GM19238 (cell line): ENCODE measurements at regions not wholly inside any gene's neighbourhood (a gene's known extent, or its start where the extent isn't known, plus 50 kb on each side); places are given as distances from the start of the nearest gene placed in this dataset.

Experiments
- DNase-seq: peaks from one replicate; pipeline ENCODE4 v3.0.0; 2011; ENCODE audit warnings: low spot score; ENCODE audit not compliant: insufficient read length

GRCh38 chr12:107441665-107442300, 243.8 kb upstream of the PWP1 start:
- no peak for DNase-seq

GRCh38 chr12:107442326-107442987, 243.1 kb upstream of the PWP1 start:
- DNase-seq, result no peak

GRCh38 chr12:107443320-107444090, 242.1 kb upstream of the PWP1 start:
- DNase-seq, result no peak

- DNase-seq, result no peak
Observed at GRCh38 chr12:107444771-107445170, 240.8 kb upstream of the PWP1 start.

- DNase-seq, result no peak
Observed at GRCh38 chr12:107446476-107446875, 239.1 kb upstream of the PWP1 start.

- DNase-seq, result no peak
Observed at GRCh38 chr12:107447336-107447735, 238.3 kb upstream of the PWP1 start.

GRCh38 chr12:107448198-107448597, 237.4 kb upstream of the PWP1 start:
- no peak for DNase-seq

- DNase-seq, result no peak
Observed at GRCh38 chr12:107449891-107450290, 235.7 kb upstream of the PWP1 start.

- DNase-seq, result no peak
Observed at GRCh38 chr12:107450541-107450940, 235.1 kb upstream of the PWP1 start.

- DNase-seq, result no peak
Observed at GRCh38 chr12:107451246-107451645, 234.4 kb upstream of the PWP1 start.

GRCh38 chr12:107454109-107454830, 231.3 kb upstream of the PWP1 start:
- no peak for DNase-seq

- no peak for DNase-seq
Observed at GRCh38 chr12:107457362-107457935, 228.2 kb upstream of the PWP1 start.

- DNase-seq, result no peak
Observed at GRCh38 chr12:107458163-107458562, 227.4 kb upstream of the PWP1 start.

GRCh38 chr12:107458990-107459389, 226.6 kb upstream of the PWP1 start:
- no peak for DNase-seq

GRCh38 chr12:107459641-107460040, 226.0 kb upstream of the PWP1 start:
- DNase-seq, result no peak

GRCh38 chr12:107461222-107461975, 224.2 kb upstream of the PWP1 start:
- DNase-seq, result no peak

GRCh38 chr12:107462428-107463332, 222.9 kb upstream of the PWP1 start:
- no peak for DNase-seq

- DNase-seq, result no peak
Observed at GRCh38 chr12:107464644-107465043, 221.0 kb upstream of the PWP1 start.

- no peak for DNase-seq
Observed at GRCh38 chr12:107465625-107466024, 220.0 kb upstream of the PWP1 start.

- DNase-seq, result no peak
Observed at GRCh38 chr12:107467716-107468115, 217.9 kb upstream of the PWP1 start.
